GM18511 (cell line): ENCODE measurements at regions not wholly inside any gene's neighbourhood (a gene's known extent, or its start where the extent isn't known, plus 50 kb on each side); places are given as distances from the start of the nearest gene placed in this dataset.

ENCODE experiments used
- ATAC-seq: cut with Tn5 transposase; IDR thresholded peaks from one replicate; pipeline ENCODE4 v1.9.1; 2021; ENCODE audit warnings: mild to moderate bottlenecking, moderate library complexity; ENCODE audit not compliant: unreplicated experiment

DNA sequence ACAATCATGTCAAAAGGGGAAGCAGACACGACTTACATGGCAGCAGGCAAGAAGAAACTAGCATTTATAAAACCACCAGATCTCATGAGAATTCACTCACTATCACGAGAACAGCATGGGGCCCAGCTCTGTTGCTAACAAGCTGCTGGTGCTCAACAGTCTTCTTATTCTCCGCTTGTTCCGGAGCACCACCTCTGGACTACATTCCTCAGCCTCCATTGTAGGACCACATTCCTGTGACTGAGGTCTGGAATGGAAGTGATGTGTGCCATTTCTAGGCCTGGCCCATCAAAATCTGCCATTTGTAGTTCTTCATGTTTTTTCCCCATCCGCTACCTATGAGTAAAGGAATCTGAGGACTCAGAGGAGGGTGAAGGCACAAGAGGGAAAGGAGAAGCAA is 111.5 kb upstream of the PTCHD1 start:
- no peak for ATAC-seq

DNA sequence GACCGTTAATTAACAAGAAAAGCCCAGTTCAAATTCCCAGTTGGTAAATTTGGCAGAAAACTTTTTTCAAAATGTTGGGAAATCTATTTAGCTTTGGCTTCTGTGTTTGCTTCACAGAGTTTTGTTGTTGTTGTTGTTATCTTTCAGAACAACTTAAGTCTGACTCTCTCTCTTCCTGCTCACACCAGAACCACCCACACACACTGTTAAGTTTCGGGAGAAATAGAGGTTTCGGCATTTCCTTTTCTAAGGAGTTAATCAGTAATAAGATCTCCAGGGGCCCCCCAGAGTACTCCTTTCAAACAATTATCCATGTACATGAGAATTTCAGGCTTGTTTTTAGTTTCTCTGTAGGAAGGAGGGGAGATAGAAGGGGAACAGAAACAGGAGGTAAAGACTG is 106.2 kb upstream of the PTCHD1 start:
- ATAC-seq: peak; percentile 60

DNA sequence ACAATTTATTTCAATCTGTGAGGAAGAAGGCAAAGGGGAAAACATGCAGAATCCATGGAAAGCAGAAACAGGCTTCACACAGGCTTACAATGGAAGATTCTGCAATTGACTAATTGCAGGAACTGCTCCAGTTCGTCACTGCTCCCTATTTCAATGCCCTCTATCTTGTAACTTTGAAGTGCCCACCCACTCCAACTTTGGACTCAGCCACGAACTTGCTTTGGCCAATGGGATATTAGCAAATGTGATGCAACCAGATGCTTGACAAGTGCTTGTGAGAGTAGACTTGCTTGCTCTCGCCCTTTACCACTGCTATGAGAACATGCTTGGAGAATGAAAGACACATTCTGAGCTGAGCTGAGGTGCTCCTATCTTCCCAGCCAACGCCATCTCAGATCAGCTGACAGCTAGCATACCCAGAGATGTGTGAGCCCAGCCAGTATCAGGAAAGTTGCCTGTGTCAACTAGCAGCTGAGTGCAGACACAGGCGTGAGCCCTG is 105.7 kb upstream of the PTCHD1 start:
- no peak for ATAC-seq

DNA sequence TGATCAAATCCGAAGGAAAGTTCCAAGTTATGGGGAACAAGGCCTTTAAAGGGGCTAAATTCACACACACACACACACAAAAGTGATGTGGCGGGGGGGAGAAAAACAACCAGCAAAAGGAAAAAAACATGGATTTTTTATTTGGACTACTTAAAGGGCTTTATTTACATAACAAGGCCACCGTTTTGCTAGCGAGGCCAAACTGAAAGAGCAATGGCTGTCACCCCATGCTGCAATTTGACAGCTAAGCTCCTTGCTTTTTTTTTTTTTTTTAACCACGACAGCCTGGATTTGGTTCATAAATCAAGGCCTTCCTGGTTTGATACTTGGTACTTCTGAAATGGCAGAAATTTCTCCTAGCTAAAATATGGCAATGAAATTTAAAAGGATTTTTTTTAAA is 99.6 kb upstream of the PTCHD1 start:
- no peak for ATAC-seq

DNA sequence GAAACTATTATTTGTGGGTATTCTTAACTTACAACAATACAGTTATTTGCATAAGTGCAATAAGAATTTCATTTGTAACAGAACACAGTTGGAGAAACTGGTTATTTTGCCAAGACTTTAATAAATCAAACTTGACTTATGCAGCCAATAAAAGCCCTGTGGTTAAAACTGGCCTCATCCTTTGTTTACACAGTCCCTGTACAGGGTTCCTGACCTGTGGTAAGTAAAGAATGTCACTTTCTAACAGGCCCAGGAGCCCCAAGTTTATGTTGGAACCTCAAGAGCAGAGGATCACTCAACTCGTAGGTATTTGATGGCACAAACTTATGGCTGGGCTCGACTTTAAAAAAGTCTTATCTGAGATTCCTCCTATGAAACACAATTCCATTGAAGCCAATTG is 88.6 kb upstream of the PTCHD1 start:
- no peak for ATAC-seq

DNA sequence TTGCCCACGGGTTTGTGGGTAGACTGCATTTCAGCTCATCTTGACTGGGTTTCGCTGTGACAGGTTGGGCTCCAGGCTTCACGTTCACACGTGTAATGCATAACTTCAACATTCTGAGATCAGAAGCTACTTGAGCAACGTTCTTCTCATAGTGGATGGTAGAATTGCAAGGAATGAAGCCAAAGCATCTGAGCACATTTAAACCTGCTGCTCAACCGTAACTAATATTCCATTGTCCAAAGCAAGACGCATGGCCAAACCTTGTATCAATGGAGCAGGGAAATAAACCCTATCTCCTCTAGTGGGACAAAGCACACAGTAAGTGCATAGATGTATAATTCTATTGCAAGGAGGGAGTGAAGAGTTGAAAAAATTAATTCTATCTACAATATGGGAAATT is 86.5 kb upstream of the PTCHD1 start:
- ATAC-seq: no peak

DNA sequence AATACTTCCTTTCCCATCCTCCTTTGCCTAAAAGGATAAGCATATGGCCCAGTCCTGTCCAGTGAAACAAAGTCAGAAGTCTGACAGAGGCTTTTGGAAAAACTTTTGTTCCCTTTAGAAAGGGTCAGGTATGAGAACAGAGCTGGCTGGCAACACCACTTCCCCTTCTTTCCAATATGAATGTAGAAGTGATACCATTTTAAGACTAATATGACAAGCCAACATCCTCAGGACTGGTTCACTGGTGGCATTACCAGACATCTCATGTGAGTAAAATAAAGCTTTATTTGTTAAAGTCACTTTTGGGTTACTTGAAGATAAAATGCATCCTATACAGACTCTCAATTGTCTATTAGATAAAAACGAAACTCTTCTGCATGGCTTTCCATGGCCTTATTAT is 83.6 kb upstream of the PTCHD1 start:
- ATAC-seq: no peak

DNA sequence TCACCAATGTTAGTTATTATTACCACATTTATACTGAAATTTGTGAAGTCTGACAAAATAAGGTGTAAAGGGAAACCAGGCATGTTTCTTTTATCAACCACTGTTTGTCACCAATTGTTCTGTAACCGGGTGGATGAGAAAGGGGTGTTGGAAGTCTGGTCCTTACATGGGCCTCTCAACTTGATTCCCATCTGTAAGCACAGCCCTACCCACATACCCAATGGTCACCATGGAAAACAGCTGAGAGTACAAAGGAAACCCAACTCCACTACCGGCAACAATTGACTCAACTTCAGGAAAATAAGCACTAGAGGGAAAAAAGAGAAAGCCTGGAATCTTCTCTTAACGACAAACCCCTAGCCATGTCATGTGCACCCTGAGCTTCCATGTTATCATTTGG is 70.8 kb upstream of the PTCHD1 start:
- ATAC-seq: no peak

DNA sequence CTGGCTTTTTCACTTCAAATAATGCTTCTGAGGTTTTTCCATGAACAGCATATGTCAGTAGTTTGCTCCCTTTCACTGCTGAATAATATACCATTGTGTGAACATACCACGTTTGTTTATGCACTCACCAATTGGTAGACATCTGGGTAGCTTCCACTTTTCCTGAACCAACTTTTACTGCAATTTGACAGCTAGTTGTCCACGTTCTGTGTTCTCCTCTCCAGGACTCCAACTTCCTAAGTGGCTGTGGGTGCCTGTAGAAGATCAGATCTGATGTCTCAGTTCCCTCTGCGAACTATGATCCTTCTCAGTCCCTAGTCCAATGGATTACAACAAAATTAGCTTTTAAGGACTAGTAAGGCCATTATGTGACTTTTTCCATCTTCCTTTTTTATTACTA is 64.7 kb upstream of the PTCHD1 start:
- ATAC-seq: no peak

DNA sequence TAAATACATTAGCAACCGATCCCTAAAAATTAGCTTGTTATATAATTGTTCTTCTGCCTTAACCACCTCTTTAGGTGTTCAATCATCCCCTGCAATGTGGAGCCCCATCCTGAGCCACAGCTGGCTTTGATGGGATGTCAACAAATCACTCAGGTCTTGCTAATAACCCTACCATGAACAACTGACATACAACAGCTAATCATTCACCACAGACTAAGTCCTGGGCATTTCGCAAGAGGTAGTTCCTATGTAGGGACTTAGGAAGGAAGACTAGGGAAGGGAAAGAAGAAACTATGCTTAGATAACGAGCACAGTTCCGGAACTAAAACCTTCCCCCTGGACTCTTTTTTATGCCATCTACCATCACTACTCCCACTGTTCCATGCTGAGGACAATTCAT is 63.6 kb upstream of the PTCHD1 start:
- ATAC-seq: no peak

DNA sequence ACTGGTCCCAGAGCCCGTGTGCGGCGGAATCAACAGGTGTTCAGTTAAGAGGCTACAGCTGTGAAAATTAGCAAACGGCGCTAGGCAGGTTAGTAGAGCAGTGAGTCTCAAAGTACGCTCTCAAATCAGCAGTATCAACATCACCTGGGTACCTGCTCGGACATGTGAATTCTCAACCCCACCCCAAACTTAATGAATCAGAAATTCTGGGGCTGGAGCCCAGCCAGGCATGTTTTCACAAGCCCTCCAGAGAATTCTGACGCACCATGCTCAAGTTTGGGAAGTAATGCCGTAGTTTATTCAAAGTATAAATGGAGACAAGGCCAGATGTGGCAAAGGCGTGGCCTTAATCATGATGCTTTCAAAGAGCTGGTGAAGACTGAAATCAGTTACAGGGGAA is 58.2 kb upstream of the PTCHD1 start:
- no peak for ATAC-seq
